HuH-7 (cell line): ENCODE measurements at regions not wholly inside any gene's neighbourhood (a gene's known extent, or its start where the extent isn't known, plus 50 kb on each side); places are given as distances from the start of the nearest gene placed in this dataset.
"Not testable (repeated sequence)": the region's sequence is repeated elsewhere in the genome, so short reads cannot be mapped to it uniquely, and the experiment has no call there.

Experiments
- DNase-seq: peaks from one replicate; pipeline ENCODE4 v3.0.0; 2011; ENCODE audit warnings: low spot score

DNA sequence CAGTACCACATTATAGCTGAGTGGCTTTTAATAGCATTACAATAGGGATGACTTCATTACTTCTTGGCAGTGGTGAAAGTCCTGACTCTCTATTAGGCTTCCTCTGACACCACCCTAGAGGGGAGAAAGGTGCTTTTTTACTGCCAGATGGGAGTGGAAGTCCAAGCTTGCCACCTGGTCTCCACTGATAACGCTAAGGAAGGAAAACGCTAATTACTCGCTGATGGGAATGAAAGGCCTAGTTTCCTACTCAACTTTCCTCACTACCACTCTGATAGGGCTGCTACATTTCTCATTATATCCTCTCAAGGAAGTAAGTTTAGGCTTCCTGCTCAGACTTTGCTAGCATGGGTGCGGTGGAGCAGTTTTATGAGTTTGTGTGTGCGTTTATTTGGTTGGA lies 62.3 kb upstream of the PAGE3 start:
- DNase-seq, result no peak

DNA sequence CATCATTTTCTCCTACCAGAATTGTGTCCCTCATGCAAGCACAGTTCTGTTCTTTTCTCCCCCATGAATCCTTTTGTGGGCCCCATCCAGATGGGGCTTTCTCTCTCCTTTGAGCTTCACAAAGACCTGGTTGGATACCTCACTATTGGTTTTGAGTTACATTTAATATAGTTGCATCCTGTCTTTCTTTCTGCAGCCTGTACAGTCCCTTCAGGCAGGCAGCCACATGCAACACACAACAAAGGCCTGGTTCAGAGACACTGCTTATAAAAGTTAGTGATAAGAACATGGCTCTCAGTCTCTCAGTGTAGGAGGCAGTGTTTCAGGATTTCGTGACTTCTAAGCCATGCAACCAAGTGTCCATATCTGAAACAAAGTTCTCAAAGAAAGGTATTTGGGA lies 70.6 kb upstream of the PAGE3 start:
- DNase-seq, result no peak

DNA sequence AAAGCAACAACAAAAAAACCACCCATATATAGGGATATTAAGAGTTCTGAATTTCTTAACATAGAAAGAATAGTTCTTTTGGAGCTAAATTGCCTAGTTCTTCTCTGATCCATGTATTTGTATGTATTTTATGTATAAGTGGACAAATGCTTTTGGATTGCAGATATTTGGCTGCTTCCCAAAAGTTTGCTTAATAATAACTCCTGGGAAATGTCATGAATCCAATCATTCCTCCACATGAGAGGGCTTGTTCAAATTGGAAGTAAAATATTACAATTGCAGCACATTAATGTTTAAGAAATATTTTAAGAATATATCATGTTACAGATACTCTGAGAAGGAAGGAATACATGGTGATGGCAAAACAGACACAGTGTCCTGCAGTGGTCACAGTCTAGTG lies 71.5 kb upstream of the PAGE3 start:
- DNase-seq, result no peak

DNA sequence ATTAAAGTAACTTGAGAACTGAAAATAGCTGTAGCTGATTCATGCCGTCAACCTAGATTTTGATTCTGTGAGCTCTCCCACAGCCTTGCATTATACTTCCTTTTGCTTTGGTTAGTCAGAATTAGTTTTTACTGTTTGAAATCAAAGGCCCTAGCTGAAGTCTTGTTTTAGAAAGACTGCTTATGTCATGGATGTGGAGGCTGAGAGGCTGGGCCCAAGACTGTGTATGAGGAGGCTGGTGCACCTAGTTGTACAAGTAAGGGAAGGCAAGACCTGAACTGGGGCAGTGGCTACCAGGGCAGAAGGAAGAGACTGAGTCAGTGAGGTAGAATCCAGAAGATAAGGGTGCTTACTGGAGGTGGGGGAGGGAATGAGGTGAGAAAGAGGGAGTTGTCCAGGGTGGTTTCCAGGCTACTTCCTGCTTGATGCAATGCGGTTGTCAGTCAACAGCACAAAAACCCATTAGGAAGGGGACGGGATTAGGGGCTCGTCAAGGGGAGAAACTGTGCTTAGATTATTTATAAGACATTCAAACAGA lies 76.2 kb upstream of the PAGE3 start:
- no peak for DNase-seq

DNA sequence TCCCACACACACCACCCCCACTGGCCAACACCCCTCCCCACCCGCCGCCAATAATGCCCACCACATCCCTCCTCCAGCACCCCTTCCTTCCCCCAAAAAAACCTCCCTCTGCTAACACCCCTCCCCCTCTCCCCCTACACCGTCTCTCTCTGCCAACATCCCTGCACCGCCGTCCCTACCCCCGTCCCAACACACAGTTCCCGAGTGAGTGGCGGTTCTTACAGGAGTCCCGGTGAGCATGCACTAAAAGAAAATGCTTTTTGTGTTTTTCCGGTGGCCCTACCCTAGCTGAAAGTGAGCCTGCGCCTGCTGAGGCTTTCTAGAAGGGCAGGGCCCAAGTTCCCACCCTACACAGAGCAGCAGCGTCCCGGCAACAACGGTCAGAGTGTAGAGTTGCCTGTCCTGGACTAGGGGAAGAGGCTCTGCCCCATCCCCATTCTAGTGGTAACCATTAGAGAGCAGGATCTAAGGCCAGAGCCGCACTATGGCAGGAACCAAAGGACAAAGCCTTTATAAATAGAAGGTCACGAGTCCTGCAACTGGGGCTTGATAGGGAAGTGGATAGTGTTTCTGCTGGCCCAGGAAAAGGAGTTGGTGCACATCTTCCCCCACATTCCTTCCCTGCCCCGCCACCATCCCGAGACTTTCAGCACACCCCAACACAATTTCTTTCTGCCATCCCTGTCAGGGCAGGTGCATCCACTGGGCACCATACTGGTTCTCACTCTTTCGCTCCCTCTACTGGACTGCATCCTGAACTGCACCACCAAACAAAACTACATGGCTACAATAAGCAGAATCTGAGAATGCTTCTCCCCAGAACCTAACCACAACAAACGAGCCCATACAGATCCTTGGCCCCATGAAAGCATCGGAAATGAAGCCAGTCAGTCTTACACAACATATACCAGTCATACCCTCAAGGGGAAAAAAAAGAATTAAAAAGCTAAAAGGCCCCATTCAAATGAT lies 78.1 kb upstream of the PAGE3 start:
- peak; percentile 12 for DNase-seq

DNA sequence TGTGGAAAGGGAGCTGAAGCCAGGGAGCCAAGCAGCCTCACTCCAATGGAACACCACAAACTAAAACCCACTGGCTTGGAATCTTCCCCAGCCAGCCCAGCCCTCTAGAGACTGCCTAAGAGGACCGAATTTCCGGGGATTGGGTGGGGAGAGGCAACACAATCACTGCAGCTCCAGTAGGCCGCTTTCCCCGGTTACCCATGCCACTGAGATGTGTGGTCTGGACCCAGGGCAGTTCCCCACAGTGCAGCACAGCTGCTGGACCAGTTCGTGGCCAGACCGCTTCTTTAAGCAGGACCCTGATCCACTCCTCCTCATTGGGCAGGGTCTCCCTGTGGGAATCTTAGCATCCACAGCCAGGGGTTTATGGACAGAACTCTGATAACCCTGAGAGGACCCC lies 91.9 kb upstream of the PAGE3 start:
- DNase-seq, result no peak

DNA sequence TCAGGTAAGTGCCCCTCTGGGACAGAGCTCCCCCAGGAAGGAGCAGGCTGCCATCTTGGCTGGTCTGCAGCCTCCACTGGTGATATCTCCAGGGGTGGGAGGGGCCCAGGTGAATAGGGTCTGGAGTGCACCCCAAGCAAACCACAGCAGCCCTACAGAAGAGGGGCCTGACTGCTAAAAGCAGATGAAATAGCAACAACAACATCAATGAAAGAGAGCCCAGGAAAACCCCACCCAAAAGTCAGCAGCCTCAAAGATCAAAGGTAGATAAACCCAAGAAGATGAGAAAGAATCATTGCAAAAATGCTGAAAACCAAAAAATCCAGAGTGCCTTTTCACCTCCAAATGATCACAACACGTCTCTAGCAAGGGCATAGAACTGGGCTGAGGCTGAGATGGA lies 92.5 kb upstream of the PAGE3 start:
- no peak for DNase-seq

DNA sequence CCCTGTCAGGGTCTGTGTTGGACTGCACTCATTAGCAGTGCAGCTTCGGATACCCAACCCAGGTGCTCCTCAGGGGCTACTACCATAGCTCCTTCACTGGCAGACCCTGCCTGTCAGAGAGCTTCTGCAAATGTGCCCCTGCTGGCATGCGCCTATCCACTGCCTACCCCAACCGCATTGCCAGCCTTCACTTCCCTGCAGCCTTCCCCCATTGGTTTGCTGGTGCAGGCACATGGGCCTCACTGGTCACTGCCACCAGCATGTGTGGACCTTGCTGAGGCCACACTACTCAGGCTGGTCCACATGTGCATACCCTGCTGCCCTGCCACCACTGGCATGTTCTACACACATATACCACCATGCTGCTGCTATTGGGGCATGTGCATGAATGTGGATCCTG lies 72.5 kb upstream of the MAGEH1 start:
- DNase-seq, result no peak

DNA sequence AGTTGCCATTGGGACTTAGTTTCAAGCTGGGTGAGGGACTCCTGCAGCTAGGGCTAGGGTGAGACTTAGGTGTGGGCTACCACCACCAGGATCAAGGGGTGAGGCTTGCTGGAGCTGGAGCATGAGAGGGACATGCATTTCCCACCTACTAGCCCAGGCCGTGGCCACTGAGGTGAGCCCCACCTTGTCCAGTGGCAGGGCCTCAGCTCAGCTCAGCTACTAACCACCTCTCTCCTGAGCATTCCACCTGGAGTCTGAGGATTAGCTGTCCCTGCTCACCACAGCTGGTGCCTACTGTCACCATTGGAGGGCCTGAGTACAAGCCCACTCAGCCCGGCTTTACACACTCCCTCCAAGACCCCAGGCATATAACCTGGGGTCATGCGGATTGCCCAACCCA lies 62.6 kb upstream of the MAGEH1 start:
- no peak for DNase-seq

DNA sequence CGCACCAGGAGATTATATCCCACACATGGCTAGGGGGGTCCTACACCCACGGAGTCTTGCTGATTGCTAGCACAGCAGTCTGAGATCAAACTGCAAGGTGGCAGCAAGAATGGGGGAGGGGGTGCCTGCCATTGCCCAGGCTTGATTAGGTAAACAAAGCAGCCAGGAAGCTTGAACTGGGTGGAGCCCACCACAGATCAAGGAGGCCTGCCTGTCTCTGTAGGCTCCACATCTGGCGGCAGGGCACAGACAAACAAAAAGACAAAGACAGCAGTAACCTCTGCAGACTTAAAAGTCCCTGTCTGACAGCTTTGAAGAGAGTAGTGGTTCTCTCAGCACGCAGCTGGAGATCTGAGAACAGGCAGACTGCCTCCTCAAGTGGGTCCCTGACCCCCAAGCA lies 55.1 kb upstream of the MAGEH1 start:
- not testable (repeated sequence) for DNase-seq
